ENCODE measurements at regions not wholly inside any gene's neighbourhood (a gene's known extent, or its start where the extent isn't known, plus 50 kb on each side); places are given as distances from the start of the nearest gene placed in this dataset.

GRCh38 chr2:51855683-51856082 lies 823.8 kb upstream of the NRXN1 start:
- no peaks in the 10 kb centered on the region for H3K4me1 ChIP-seq
- H3K27ac ChIP-seq: no peak overlapping the region
- H2AFZ ChIP-seq: no peak overlapping the region
- H3K9me3 ChIP-seq (ENCODE audit: control insufficient read depth, low read length): no peaks in the 10 kb centered on the region
- TF ChIP-seq, protein P1, sequence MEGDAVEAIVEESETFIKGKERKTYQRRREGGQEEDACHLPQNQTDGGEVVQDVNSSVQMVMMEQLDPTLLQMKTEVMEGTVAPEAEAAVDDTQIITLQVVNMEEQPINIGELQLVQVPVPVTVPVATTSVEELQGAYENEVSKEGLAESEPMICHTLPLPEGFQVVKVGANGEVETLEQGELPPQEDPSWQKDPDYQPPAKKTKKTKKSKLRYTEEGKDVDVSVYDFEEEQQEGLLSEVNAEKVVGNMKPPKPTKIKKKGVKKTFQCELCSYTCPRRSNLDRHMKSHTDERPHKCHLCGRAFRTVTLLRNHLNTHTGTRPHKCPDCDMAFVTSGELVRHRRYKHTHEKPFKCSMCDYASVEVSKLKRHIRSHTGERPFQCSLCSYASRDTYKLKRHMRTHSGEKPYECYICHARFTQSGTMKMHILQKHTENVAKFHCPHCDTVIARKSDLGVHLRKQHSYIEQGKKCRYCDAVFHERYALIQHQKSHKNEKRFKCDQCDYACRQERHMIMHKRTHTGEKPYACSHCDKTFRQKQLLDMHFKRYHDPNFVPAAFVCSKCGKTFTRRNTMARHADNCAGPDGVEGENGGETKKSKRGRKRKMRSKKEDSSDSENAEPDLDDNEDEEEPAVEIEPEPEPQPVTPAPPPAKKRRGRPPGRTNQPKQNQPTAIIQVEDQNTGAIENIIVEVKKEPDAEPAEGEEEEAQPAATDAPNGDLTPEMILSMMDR (IDR thresholded peaks at IDR 0.05): no peak
- H3K27me3 ChIP-seq (ENCODE audit: control insufficient read depth, insufficient read depth, low read length): no peaks in the 10 kb centered on the region
- no peak overlapping the region for H3K9ac ChIP-seq
- no peak overlapping the region for H3K4me3 ChIP-seq (ENCODE audit: low read depth, low read length)
- H3K4me2 ChIP-seq (ENCODE audit: low read length): no peak overlapping the region
- H3K36me3 ChIP-seq (ENCODE audit: control insufficient read depth, insufficient read depth, low read length): no peaks in the 10 kb centered on the region
- H3K79me2 ChIP-seq: no peaks in the 10 kb centered on the region

DNA sequence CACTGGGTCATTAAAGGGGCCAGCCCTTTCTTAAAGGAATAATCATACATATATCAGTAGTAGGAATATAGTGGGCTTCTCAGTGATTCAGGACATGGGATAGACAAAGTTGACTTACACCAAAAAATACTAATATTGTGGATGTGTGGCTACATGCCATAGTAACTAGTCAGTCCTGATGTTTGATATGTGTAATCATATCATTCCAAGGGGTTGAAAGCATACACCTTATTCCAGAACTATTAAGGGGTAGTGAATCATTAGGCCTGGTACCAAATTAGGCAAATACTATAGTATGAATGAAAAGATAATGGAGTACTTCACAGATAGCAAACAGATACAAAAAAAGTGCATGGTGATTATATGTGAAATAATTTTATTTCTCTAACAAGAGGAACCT lies 814.9 kb upstream of the NRXN1 start:
- Histone ChIP-seq H3K27me3 (ENCODE audit: control insufficient read depth, insufficient read depth, low read length) (no peaks in the 10 kb centered on the region), H3K4me1 (no peaks in the 10 kb centered on the region), H3K9me3 (ENCODE audit: control insufficient read depth, low read length) (no peaks in the 10 kb centered on the region), H3K79me2 (no peaks in the 10 kb centered on the region), H3K36me3 (ENCODE audit: control insufficient read depth, insufficient read depth, low read length) (no peaks in the 10 kb centered on the region), H2AFZ (no peak overlapping the region), H3K4me2 (ENCODE audit: low read length) (no peak overlapping the region), H3K27ac (no peak overlapping the region), H3K4me3 (ENCODE audit: low read depth, low read length) (no peak overlapping the region), H3K9ac (no peak overlapping the region)
- TF ChIP-seq, protein P1 (IDR thresholded peaks at IDR 0.05): no peak

DNA sequence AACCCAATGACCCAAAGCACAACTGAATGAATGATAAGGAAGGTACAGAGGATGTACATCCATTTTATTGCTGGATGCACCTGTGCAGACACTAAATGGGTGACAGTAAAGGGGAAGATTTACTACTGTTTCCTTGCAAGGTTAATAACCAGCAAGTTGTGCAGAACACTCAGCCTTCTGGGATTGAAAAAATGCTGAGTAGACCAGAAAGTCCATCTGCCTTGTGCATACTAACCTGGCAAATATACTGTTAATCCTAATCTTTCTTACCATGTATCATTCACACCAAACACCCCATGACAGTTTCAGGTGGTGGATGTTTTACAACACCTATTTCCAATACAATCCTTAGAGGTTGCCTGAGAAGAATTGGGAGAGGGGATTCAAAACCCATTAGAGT lies 814.1 kb upstream of the NRXN1 start:
- TF ChIP-seq, protein P1 (IDR thresholded peaks at IDR 0.05): no peak

DNA sequence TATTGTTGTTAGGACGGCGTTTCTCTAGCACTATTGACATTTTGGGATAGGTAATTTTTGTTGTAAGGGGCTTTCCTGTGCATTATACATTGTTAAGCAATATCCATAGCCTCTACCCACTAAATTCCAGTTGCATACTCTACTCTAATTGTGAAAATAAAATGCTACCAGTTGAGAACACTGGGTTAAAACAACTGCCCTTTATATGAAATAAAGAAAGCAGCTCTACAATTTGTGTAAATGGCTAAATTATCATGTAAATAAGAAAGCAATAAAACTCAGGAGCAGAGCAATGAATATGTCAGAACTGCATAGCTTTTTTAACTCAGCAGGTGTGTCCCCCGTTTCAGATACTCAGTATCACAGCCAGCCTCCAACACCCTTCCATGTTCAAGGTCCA lies 812.7 kb upstream of the NRXN1 start:
- Histone ChIP-seq H3K27me3 (ENCODE audit: control insufficient read depth, insufficient read depth, low read length) (no peaks in the 10 kb centered on the region), H2AFZ (no peak overlapping the region), H3K4me2 (ENCODE audit: low read length) (no peak overlapping the region), H3K27ac (no peak overlapping the region), H3K9me3 (ENCODE audit: control insufficient read depth, low read length) (no peaks in the 10 kb centered on the region), H3K36me3 (ENCODE audit: control insufficient read depth, insufficient read depth, low read length) (no peaks in the 10 kb centered on the region), H3K9ac (no peak overlapping the region), H3K4me3 (ENCODE audit: low read depth, low read length) (no peak overlapping the region), H3K4me1 (no peaks in the 10 kb centered on the region), H3K79me2 (no peaks in the 10 kb centered on the region)
- TF ChIP-seq, protein P1 (IDR thresholded peaks at IDR 0.05): no peak

More for the DNA sequence above, 814.1 kb upstream of the NRXN1 start:
- no peak overlapping the region for H3K4me3 ChIP-seq (ENCODE audit: low read depth, low read length)
- no peak overlapping the region for H2AFZ ChIP-seq
- no peaks in the 10 kb centered on the region for H3K36me3 ChIP-seq (ENCODE audit: control insufficient read depth, insufficient read depth, low read length)
- no peak overlapping the region for H3K27ac ChIP-seq
- H3K4me1 ChIP-seq: no peaks in the 10 kb centered on the region
- no peaks in the 10 kb centered on the region for H3K27me3 ChIP-seq (ENCODE audit: control insufficient read depth, insufficient read depth, low read length)
- no peaks in the 10 kb centered on the region for H3K79me2 ChIP-seq
- H3K4me2 ChIP-seq (ENCODE audit: low read length): no peak overlapping the region
- H3K9me3 ChIP-seq (ENCODE audit: control insufficient read depth, low read length): no peaks in the 10 kb centered on the region
- no peak overlapping the region for H3K9ac ChIP-seq

DNA sequence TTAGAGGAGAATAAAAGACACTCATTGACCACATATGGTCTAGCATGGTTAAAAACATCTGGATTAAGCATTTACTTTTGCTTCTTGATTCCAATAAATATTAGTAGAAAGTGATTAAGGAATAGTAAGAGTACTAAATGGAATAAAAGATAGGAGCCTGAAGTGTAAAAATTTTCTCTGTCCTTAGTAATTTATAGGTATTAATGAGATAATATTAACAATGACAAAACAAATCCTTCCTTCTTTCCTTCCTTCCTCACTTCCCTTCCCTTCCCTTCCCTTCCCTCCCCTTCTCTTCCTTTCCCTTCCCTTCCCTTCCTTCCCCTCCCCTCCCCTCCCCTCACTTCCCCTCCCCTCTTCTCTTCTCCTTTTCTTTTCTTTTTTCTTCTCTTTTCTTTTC lies 797.5 kb upstream of the NRXN1 start:
- H3K4me1 ChIP-seq: no peaks in the 10 kb centered on the region
- no peak overlapping the region for H3K4me3 ChIP-seq (ENCODE audit: low read depth, low read length)
- H2AFZ ChIP-seq: no peak overlapping the region
- no peaks in the 10 kb centered on the region for H3K27me3 ChIP-seq (ENCODE audit: control insufficient read depth, insufficient read depth, low read length)
- H3K9me3 ChIP-seq (ENCODE audit: control insufficient read depth, low read length): no peaks in the 10 kb centered on the region
- H3K27ac ChIP-seq: no peak overlapping the region
- H3K9ac ChIP-seq: no peak overlapping the region
- no peaks in the 10 kb centered on the region for H3K36me3 ChIP-seq (ENCODE audit: control insufficient read depth, insufficient read depth, low read length)
- no peaks in the 10 kb centered on the region for H3K79me2 ChIP-seq
- TF ChIP-seq, protein P1 (IDR thresholded peaks at IDR 0.05): no peak
- H3K4me2 ChIP-seq (ENCODE audit: low read length): no peak overlapping the region

Measured in parathyroid adenoma (tissue), 2 donors.